NCI-H510A treated with DMSO at 0.1 percent for 48 hours (cell line): ENCODE measurements at regions not wholly inside any gene's neighbourhood (a gene's known extent, or its start where the extent isn't known, plus 50 kb on each side); places are given as distances from the start of the nearest gene placed in this dataset.

Experiments used
- DNase-seq: peaks from one replicate; lab custom pipeline; 2025; lab: John Stamatoyannopoulos, UW

GRCh38 chr6:111987295-111987694 lies 66.6 kb upstream of the CCN6 start:
- DNase-seq: no peak

- no peak for DNase-seq
Measured at GRCh38 chr6:111988926-111989325, 65.0 kb upstream of the CCN6 start.

GRCh38 chr6:111989743-111990142 lies 64.2 kb upstream of the CCN6 start:
- no peak for DNase-seq

- no peak for DNase-seq
Measured at GRCh38 chr6:111990214-111990613, 63.7 kb upstream of the CCN6 start.

- DNase-seq: no peak
Measured at GRCh38 chr6:111992851-111993250, 61.1 kb upstream of the CCN6 start.

GRCh38 chr6:111993342-111993741 lies 60.6 kb upstream of the CCN6 start:
- DNase-seq: no peak

- no peak for DNase-seq
Measured at GRCh38 chr6:111994791-111995190, 59.1 kb upstream of the CCN6 start.

GRCh38 chr6:111995404-111995803 lies 58.5 kb upstream of the CCN6 start:
- DNase-seq: no peak

- DNase-seq: no peak
Measured at GRCh38 chr6:111996144-111996865, 57.6 kb upstream of the CCN6 start.

- DNase-seq: peak; percentile 39
Measured at GRCh38 chr6:111997078-111997852, 56.6 kb upstream of the CCN6 start.

GRCh38 chr6:111997853-111998208 lies 56.1 kb upstream of the CCN6 start:
- no peak for DNase-seq

GRCh38 chr6:112002307-112002706 lies 51.6 kb upstream of the CCN6 start:
- no peak for DNase-seq
